AG09309 (cell line): ENCODE measurements at regions not wholly inside any gene's neighbourhood (a gene's known extent, or its start where the extent isn't known, plus 50 kb on each side); places are given as distances from the start of the nearest gene placed in this dataset.

ENCODE experiments used
- DNase-seq: peaks from one replicate; pipeline ENCODE4 v3.0.0-alpha.2; 2010; ENCODE audit warnings: low read depth
- H3K4me3 ChIP-seq: 2 replicates; pipeline ENCODE4 v1.5.1; 2011; ENCODE audit warnings: mild to moderate bottlenecking, low read depth, low read length, moderate library complexity; ENCODE audit not compliant: control insufficient read depth
- TF ChIP-seq, protein P1 (sequence below): IDR thresholded peaks from 2 replicates; pipeline ENCODE4 v1.5.1; 2011; ENCODE audit warnings: mild to moderate bottlenecking, low read depth, low read length, inconsistent platforms; ENCODE audit not compliant: insufficient read depth, control insufficient read depth; ENCODE audit errors: missing control alignments

DNA sequence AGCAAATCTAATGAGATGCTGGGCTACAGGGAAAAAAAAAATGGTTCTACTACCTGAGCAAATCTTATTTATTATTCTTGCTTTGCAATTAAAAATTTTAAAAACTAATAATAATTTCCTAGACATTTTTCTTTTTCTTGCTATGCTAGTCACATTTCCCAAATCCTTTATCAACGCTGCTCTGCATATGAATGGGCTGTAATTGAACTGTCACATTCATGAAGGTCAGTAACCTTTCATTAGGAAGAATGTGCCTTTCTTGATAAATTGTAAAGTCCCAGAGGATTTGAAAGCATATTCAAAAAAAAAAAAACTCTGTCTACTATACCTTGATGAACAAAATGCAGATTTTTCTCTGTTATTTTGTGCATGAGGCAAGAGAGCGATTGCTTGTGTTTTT is 538.7 kb upstream of the ID4 start:
- TF ChIP-seq, protein P1, sequence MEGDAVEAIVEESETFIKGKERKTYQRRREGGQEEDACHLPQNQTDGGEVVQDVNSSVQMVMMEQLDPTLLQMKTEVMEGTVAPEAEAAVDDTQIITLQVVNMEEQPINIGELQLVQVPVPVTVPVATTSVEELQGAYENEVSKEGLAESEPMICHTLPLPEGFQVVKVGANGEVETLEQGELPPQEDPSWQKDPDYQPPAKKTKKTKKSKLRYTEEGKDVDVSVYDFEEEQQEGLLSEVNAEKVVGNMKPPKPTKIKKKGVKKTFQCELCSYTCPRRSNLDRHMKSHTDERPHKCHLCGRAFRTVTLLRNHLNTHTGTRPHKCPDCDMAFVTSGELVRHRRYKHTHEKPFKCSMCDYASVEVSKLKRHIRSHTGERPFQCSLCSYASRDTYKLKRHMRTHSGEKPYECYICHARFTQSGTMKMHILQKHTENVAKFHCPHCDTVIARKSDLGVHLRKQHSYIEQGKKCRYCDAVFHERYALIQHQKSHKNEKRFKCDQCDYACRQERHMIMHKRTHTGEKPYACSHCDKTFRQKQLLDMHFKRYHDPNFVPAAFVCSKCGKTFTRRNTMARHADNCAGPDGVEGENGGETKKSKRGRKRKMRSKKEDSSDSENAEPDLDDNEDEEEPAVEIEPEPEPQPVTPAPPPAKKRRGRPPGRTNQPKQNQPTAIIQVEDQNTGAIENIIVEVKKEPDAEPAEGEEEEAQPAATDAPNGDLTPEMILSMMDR: no peak
- no peak for DNase-seq
- H3K4me3 ChIP-seq: no peak overlapping the region

DNA sequence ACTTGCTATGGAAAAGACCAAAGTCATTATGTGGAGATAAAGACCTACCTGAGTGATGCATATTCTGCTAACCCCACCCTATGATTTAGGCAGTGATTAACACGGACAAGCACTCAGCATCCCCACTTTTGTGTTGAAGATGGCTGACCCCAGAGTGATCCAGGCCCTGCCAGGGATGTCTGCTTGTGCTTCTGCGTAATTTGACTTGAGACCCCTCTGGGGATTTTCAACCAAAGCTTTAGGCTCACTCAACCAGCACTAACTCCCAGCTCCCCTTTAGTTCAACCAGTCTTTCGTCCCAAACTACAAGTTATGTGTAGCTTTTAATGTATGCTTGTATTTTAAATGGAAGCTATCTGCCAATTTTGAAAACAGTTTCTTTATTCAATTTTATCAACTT is 538.0 kb upstream of the ID4 start:
- DNase-seq: no peak
- no peak overlapping the region for H3K4me3 ChIP-seq
- TF ChIP-seq, protein P1: no peak

GRCh38 chr6:19301980-19302379 is 535.2 kb upstream of the ID4 start:
- peak; percentile 40 for DNase-seq
- TF ChIP-seq, protein P1: no peak
- no peak overlapping the region for H3K4me3 ChIP-seq

DNA sequence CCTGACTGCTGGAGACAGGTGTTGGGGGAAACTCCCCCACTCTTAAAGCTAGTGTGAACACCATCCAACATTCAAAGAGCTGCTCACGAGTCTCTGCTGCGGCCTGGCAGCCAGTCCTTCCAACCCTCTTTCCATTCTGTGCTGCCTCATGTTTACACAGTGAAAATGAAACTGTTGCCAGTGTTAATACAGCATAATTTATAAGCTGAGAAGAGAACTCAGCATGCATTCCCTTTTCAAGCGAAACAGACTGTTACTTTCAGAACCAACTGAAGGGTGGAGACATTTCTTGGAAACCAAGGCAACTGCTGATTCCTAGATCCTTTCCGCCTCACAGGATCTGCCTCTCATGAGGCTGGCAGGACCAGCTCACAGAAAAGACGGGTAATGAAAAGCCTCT is 533.8 kb upstream of the ID4 start:
- TF ChIP-seq, protein P1: no peak
- DNase-seq: no peak
- H3K4me3 ChIP-seq: no peak overlapping the region

DNA sequence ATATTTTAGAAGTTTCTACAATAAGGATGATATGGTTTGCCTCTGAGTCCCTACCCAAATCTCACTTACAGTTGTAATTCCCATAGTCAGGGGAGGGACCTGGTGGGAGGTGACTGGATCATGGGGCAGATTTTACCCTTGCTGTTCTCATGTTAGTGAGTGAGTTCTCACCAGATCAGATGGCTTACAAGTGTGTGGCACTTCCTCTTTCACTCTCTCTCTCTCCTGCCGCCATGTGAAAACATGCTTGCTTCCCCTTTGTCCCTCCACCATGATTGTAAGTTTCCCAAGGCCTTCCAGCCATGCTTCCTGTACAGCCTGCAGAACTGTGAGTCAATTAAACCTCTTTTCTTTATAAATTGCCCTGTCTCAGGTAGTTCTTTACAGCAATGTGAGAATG is 527.5 kb upstream of the ID4 start:
- no peak overlapping the region for H3K4me3 ChIP-seq
- TF ChIP-seq, protein P1: no peak
- DNase-seq: no peak

GRCh38 chr6:19311786-19312185 is 525.4 kb upstream of the ID4 start:
- TF ChIP-seq, protein P1: no peak
- no peak overlapping the region for H3K4me3 ChIP-seq
- DNase-seq: no peak
